NOMO-1 treated with dmso at 0.1 percent for 144 hours (cell line): ENCODE measurements at regions not wholly inside any gene's neighbourhood (a gene's known extent, or its start where the extent isn't known, plus 50 kb on each side); places are given as distances from the start of the nearest gene placed in this dataset.

Source experiments
- DNase-seq: peaks from one replicate; lab custom pipeline; 2025; ENCODE audit not compliant: unreplicated experiment; lab: John Stamatoyannopoulos, UW

GRCh38 chr15:91471468-91471867 lies 371.4 kb downstream of the SV2B start:
- DNase-seq, result no peak

- DNase-seq, result no peak
Measured at GRCh38 chr15:91472316-91472756, 372.3 kb downstream of the SV2B start.

GRCh38 chr15:91473894-91474545 lies 374.0 kb downstream of the SV2B start:
- DNase-seq, result no peak

GRCh38 chr15:91476861-91477260 lies 376.6 kb upstream of the SLCO3A1 start:
- DNase-seq, result no peak

GRCh38 chr15:91478717-91479191 lies 374.8 kb upstream of the SLCO3A1 start:
- DNase-seq, result no peak

- DNase-seq, result no peak
Measured at GRCh38 chr15:91480426-91480825, 373.1 kb upstream of the SLCO3A1 start.

GRCh38 chr15:91482799-91483198 lies 370.7 kb upstream of the SLCO3A1 start:
- DNase-seq, result no peak

- no peak for DNase-seq
Measured at GRCh38 chr15:91484141-91484540, 369.4 kb upstream of the SLCO3A1 start.

- no peak for DNase-seq
Measured at GRCh38 chr15:91488452-91488851, 365.1 kb upstream of the SLCO3A1 start.

- no peak for DNase-seq
Measured at GRCh38 chr15:91490211-91490610, 363.3 kb upstream of the SLCO3A1 start.

GRCh38 chr15:91491101-91491950 lies 362.2 kb upstream of the SLCO3A1 start:
- no peak for DNase-seq

- DNase-seq, result no peak
Measured at GRCh38 chr15:91496754-91497691, 356.5 kb upstream of the SLCO3A1 start.

- DNase-seq, result no peak
Measured at GRCh38 chr15:91498046-91498748, 355.3 kb upstream of the SLCO3A1 start.

- DNase-seq, result no peak
Measured at GRCh38 chr15:91498749-91499062, 354.8 kb upstream of the SLCO3A1 start.

GRCh38 chr15:91499774-91500383 lies 353.6 kb upstream of the SLCO3A1 start:
- no peak for DNase-seq

- no peak for DNase-seq
Measured at GRCh38 chr15:91508633-91509032, 344.9 kb upstream of the SLCO3A1 start.

GRCh38 chr15:91514147-91514546 lies 339.4 kb upstream of the SLCO3A1 start:
- no peak for DNase-seq

GRCh38 chr15:91515188-91515754 lies 338.2 kb upstream of the SLCO3A1 start:
- DNase-seq, result peak; percentile 7

GRCh38 chr15:91516866-91517265 lies 336.6 kb upstream of the SLCO3A1 start:
- no peak for DNase-seq
